Urinary bladder (tissue), 3 donors: ENCODE measurements at regions not wholly inside any gene's neighbourhood (a gene's known extent, or its start where the extent isn't known, plus 50 kb on each side); places are given as distances from the start of the nearest gene placed in this dataset.
"Not testable (repeated sequence)": the region's sequence is repeated elsewhere in the genome, so short reads cannot be mapped to it uniquely, and the experiment has no call there.

Source experiments
- DNase-seq: peaks from one replicate; pipeline ENCODE4 v3.0.0-alpha.2; 2015; ENCODE audit errors: extremely low spot score
- H3K27ac ChIP-seq: one replicate; pipeline ENCODE4 v1.5.1; 2013; ENCODE audit warnings: low read depth, mild to moderate bottlenecking, moderate library complexity
- H3K36me3 ChIP-seq: one replicate; pipeline ENCODE4 v1.6.1; 2013; ENCODE audit warnings: mild to moderate bottlenecking, moderate library complexity; ENCODE audit not compliant: insufficient read depth
- H3K4me1 ChIP-seq: one replicate; pipeline ENCODE4 v1.6.1; 2013; ENCODE audit warnings: mild to moderate bottlenecking, moderate library complexity; ENCODE audit not compliant: insufficient read depth
- H3K4me3 ChIP-seq: one replicate; pipeline ENCODE4 v1.5.1; 2013; ENCODE audit warnings: low read depth, low read length
- WGBS: extraction: QIAGEN DNeasy Blood & Tissue Kit; methylation state at CpG from one replicate; pipeline ENCODE4 v1.1.7; 2013; 5-methylcytosine and 5-hydroxymethylcytosine counted together
- donor health status: healthy with polysubstance abuse.
- donor health status: healthy.

- not testable (repeated sequence) for H3K4me1 ChIP-seq, H3K4me3 ChIP-seq, H3K36me3 ChIP-seq, H3K27ac ChIP-seq, DNase-seq
- 81% methylated on average over 9 of the region's 9 CpGs for WGBS
These were observed 435.8 kb upstream of the ZP4 start for GRCh38 chr1:238326479-238326878.

- H3K4me3 ChIP-seq = no peak overlapping the region
- WGBS = 65% methylated on average over 9 of the region's 9 CpGs
- H3K27ac ChIP-seq = no peak overlapping the region
- H3K36me3 ChIP-seq = no peaks in the 10 kb centered on the region
- no peak for DNase-seq
- H3K4me1 ChIP-seq = no peaks in the 10 kb centered on the region
These were observed 433.6 kb upstream of the ZP4 start for GRCh38 chr1:238324211-238324864.

GRCh38 chr1:238323490-238323889 lies 432.8 kb upstream of the ZP4 start:
- WGBS = 95% methylated on average over 3 of the region's 3 CpGs
- Histone ChIP-seq H3K27ac (no peak overlapping the region), H3K36me3 (no peaks in the 10 kb centered on the region), H3K4me3 (no peak overlapping the region), H3K4me1 (no peaks in the 10 kb centered on the region)
- no peak for DNase-seq

GRCh38 chr1:238319957-238320356 lies 429.2 kb upstream of the ZP4 start:
- H3K4me1 ChIP-seq = no peaks in the 10 kb centered on the region
- no peak overlapping the region for H3K27ac ChIP-seq
- WGBS = 73% methylated on average over 5 of the region's 5 CpGs
- no peaks in the 10 kb centered on the region for H3K36me3 ChIP-seq
- no peak for DNase-seq
- no peak overlapping the region for H3K4me3 ChIP-seq

- no peak for DNase-seq
- Histone ChIP-seq H3K4me3 (no peak overlapping the region), H3K36me3 (no peaks in the 10 kb centered on the region), H3K4me1 (no peaks in the 10 kb centered on the region), H3K27ac (no peak overlapping the region)
- 86% methylated on average over 4 of the region's 4 CpGs for WGBS
These were observed 427.8 kb upstream of the ZP4 start for GRCh38 chr1:238318294-238319110.

GRCh38 chr1:238312969-238313368 lies 422.2 kb upstream of the ZP4 start:
- DNase-seq = no peak
- Histone ChIP-seq H3K4me1 (no peaks in the 10 kb centered on the region), H3K4me3 (no peak overlapping the region), H3K27ac (no peak overlapping the region), H3K36me3 (no peaks in the 10 kb centered on the region)
- 68% methylated on average over 1 of the region's 1 CpG for WGBS

GRCh38 chr1:238306411-238306810 lies 415.7 kb upstream of the ZP4 start:
- no peak overlapping the region for H3K4me3 ChIP-seq
- H3K36me3 ChIP-seq = no peaks in the 10 kb centered on the region
- no peak for DNase-seq
- H3K27ac ChIP-seq = no peak overlapping the region
- 78% methylated on average over 1 of the region's 1 CpG for WGBS
- no peaks in the 10 kb centered on the region for H3K4me1 ChIP-seq

- H3K36me3 ChIP-seq = no peaks in the 10 kb centered on the region
These were observed 411.9 kb upstream of the ZP4 start for GRCh38 chr1:238302646-238303045.

GRCh38 chr1:238296371-238296770 lies 405.6 kb upstream of the ZP4 start:
- Histone ChIP-seq H3K27ac (no peak overlapping the region), H3K36me3 (no peaks in the 10 kb centered on the region), H3K4me3 (no peak overlapping the region), H3K4me1 (no peaks in the 10 kb centered on the region)
- whole genome bisulfite sequencing = 82% methylated on average over 7 of the region's 7 CpGs
- DNase-seq = no peak

More at GRCh38 chr1:238302646-238303045, 411.9 kb upstream of the ZP4 start:
- no peak for DNase-seq
- Histone ChIP-seq H3K4me1 (no peaks in the 10 kb centered on the region), H3K27ac (no peak overlapping the region), H3K4me3 (no peak overlapping the region)

GRCh38 chr1:238293075-238293474 lies 402.4 kb upstream of the ZP4 start:
- H3K36me3 ChIP-seq = no peaks in the 10 kb centered on the region
- H3K27ac ChIP-seq = no peak overlapping the region
- no peak overlapping the region for H3K4me3 ChIP-seq
- DNase-seq = no peak
- no peaks in the 10 kb centered on the region for H3K4me1 ChIP-seq
- WGBS = 86% methylated on average over 3 of the region's 3 CpGs

GRCh38 chr1:238281418-238281817 lies 390.7 kb upstream of the ZP4 start:
- H3K4me1 ChIP-seq = no peaks in the 10 kb centered on the region
- no peaks in the 10 kb centered on the region for H3K36me3 ChIP-seq
- no peak for DNase-seq
- H3K27ac ChIP-seq = no peak overlapping the region
- no peak overlapping the region for H3K4me3 ChIP-seq
- WGBS = 85% methylated on average over 1 of the region's 1 CpG

GRCh38 chr1:238279694-238280380 lies 389.1 kb upstream of the ZP4 start:
- no peak overlapping the region for H3K4me3 ChIP-seq
- peak; percentile 14 for DNase-seq
- H3K27ac ChIP-seq = no peak overlapping the region
- H3K36me3 ChIP-seq = no peaks in the 10 kb centered on the region
- WGBS = 78% methylated on average over 3 of the region's 3 CpGs
- H3K4me1 ChIP-seq = no peaks in the 10 kb centered on the region

- Histone ChIP-seq H3K36me3 (no peaks in the 10 kb centered on the region), H3K4me3 (no peak overlapping the region), H3K27ac (no peak overlapping the region), H3K4me1 (no peaks in the 10 kb centered on the region)
- 97% methylated on average over 3 of the region's 3 CpGs for WGBS
- DNase-seq = no peak
These were observed 381.4 kb upstream of the ZP4 start for GRCh38 chr1:238272145-238272544.

GRCh38 chr1:238265866-238266265 lies 375.1 kb upstream of the ZP4 start:
- no peak overlapping the region for H3K4me3 ChIP-seq
- WGBS = 73% methylated on average over 1 of the region's 1 CpG
- no peak for DNase-seq
- H3K27ac ChIP-seq = no peak overlapping the region
- H3K36me3 ChIP-seq = no peaks in the 10 kb centered on the region
- no peaks in the 10 kb centered on the region for H3K4me1 ChIP-seq
